HL-60 (cell line): ENCODE measurements at regions not wholly inside any gene's neighbourhood (a gene's known extent, or its start where the extent isn't known, plus 50 kb on each side); places are given as distances from the start of the nearest gene placed in this dataset.

Experiments
- DNase-seq, 2 experiments: peaks; one replicate each; pipeline ENCODE4 v3.0.0-alpha.2; 2010 to 2020; ENCODE audit warnings: low read depth in 1 of 2, low spot score in 1 of 2
- H3K27ac ChIP-seq: fragments of 250-450 bp; sonication (Bioruptor Pico); replicated peaks from 2 replicates; pipeline ENCODE4 v1.5.1; 2020; ENCODE audit warnings: mild to moderate bottlenecking, moderate library complexity
- H3K27me3 ChIP-seq: fragments of 250-450 bp; sonication (Bioruptor Pico); 2 replicates; pipeline ENCODE4 v1.5.1; 2021; ENCODE audit warnings: mild to moderate bottlenecking, moderate library complexity; ENCODE audit not compliant: insufficient read depth, poor library complexity, severe bottlenecking
- H3K4me3 ChIP-seq: replicated peaks from 2 replicates; pipeline ENCODE4 v1.5.1; 2011; ENCODE audit warnings: mild to moderate bottlenecking, control low read depth, low read length; ENCODE audit not compliant: insufficient read depth
- CTCF ChIP-seq: IDR thresholded peaks from one replicate; pipeline ENCODE4 v1.5.1; 2011; ENCODE audit warnings: low read length, control low read depth, inconsistent platforms; ENCODE audit not compliant: insufficient read depth
- GABPA ChIP-seq: IDR thresholded peaks from 2 replicates; pipeline ENCODE4 v1.6.1; 2012; ENCODE audit warnings: low read depth
- POLR2AphosphoS5 ChIP-seq: IDR thresholded peaks from 2 replicates; pipeline ENCODE4 v1.6.1; 2012; ENCODE audit warnings: low read depth
- REST ChIP-seq: IDR thresholded peaks from 2 replicates; pipeline ENCODE4 v1.6.1; 2012; ENCODE audit warnings: low read depth; ENCODE audit not compliant: insufficient replicate concordance
- SPI1 ChIP-seq: IDR thresholded peaks from 2 replicates; pipeline ENCODE4 v1.6.1; 2012; ENCODE audit warnings: low read depth, mild to moderate bottlenecking, borderline replicate concordance

- no peak overlapping the region for H3K4me3 ChIP-seq
- DNase-seq, result no peak
- TF ChIP-seq GABPA (no peak), SPI1 (no peak), CTCF (no peak), REST (no peak), POLR2AphosphoS5 (no peak)
- H3K27me3 ChIP-seq, result no peaks in the 10 kb centered on the region
- H3K27ac ChIP-seq, result no peak overlapping the region
Observed at GRCh38 chr9:728535-728934, 113.0 kb upstream of the DMRT1 start.

DNA sequence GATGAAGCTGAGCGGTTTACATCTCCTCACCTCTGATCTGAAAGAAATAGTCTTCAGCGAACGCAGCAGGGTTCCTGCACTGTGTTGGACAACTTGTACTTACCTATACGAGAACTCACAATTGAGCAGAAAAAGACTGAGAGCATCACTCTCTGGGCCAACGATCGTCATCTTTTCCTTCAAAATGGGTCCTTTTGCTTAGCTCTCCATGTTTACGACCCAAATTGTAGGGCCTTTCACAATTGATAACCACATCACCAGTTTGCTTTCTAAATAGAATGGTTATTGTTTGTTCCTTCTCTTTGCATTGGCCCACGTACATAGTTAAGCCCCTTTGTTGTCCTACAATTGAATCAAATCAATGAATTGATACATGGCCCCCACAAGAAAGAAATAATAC lies 110.0 kb upstream of the DMRT1 start:
- no peak overlapping the region for H3K27ac ChIP-seq
- no peak for TF ChIP-seq GABPA
- no peak for TF ChIP-seq CTCF
- no peak for TF ChIP-seq POLR2AphosphoS5
- no peak for TF ChIP-seq SPI1
- no peak for DNase-seq
- H3K27me3 ChIP-seq, result no peaks in the 10 kb centered on the region
- no peak overlapping the region for H3K4me3 ChIP-seq

GRCh38 chr9:734831-735511 lies 106.5 kb upstream of the DMRT1 start:
- no peak overlapping the region for H3K4me3 ChIP-seq
- H3K27ac ChIP-seq, result no peak overlapping the region
- H3K27me3 ChIP-seq, result no peaks in the 10 kb centered on the region
- DNase-seq, result no peak
- TF ChIP-seq POLR2AphosphoS5 (no peak), REST (no peak), SPI1 (no peak), CTCF (no peak), GABPA (no peak)
